GM19452 (cell line): ENCODE measurements at regions not wholly inside any gene's neighbourhood (a gene's known extent, or its start where the extent isn't known, plus 50 kb on each side); places are given as distances from the start of the nearest gene placed in this dataset.
"Not testable (repeated sequence)": the region's sequence is repeated elsewhere in the genome, so short reads cannot be mapped to it uniquely, and the experiment has no call there.

Experiments
- ATAC-seq: cut with Tn5 transposase; IDR thresholded peaks from one replicate; pipeline ENCODE4 v1.9.1; 2021; ENCODE audit not compliant: unreplicated experiment

- no peak for ATAC-seq
Measured at GRCh38 chr14:84959851-84960520, 570.0 kb upstream of the FLRT2 start.

GRCh38 chr14:84961637-84962036 is 568.3 kb upstream of the FLRT2 start:
- no peak for ATAC-seq

GRCh38 chr14:84963518-84963917 is 566.4 kb upstream of the FLRT2 start:
- no peak for ATAC-seq

- ATAC-seq = no peak
Measured at GRCh38 chr14:84965279-84965678, 564.7 kb upstream of the FLRT2 start.

- ATAC-seq = no peak
Measured at GRCh38 chr14:84969501-84969900, 560.4 kb upstream of the FLRT2 start.

- ATAC-seq = no peak
Measured at GRCh38 chr14:84975241-84975902, 554.6 kb upstream of the FLRT2 start.

- no peak for ATAC-seq
Measured at GRCh38 chr14:84976805-84977204, 553.1 kb upstream of the FLRT2 start.

- ATAC-seq = no peak
Measured at GRCh38 chr14:84987042-84987441, 542.9 kb upstream of the FLRT2 start.

- ATAC-seq = no peak
Measured at GRCh38 chr14:84988357-84988756, 541.6 kb upstream of the FLRT2 start.

GRCh38 chr14:84991021-84991420 is 538.9 kb upstream of the FLRT2 start:
- ATAC-seq = no peak

GRCh38 chr14:84998216-84998615 is 531.7 kb upstream of the FLRT2 start:
- no peak for ATAC-seq

- ATAC-seq = no peak
Measured at GRCh38 chr14:85002846-85003245, 527.1 kb upstream of the FLRT2 start.

- no peak for ATAC-seq
Measured at GRCh38 chr14:85003805-85004204, 526.1 kb upstream of the FLRT2 start.

GRCh38 chr14:85009506-85009905 is 520.4 kb upstream of the FLRT2 start:
- no peak for ATAC-seq

- no peak for ATAC-seq
Measured at GRCh38 chr14:85010186-85010585, 519.8 kb upstream of the FLRT2 start.

GRCh38 chr14:85016496-85016895 is 513.4 kb upstream of the FLRT2 start:
- no peak for ATAC-seq

GRCh38 chr14:85023866-85024265 is 506.1 kb upstream of the FLRT2 start:
- not testable (repeated sequence) for ATAC-seq

GRCh38 chr14:85024931-85025330 is 505.0 kb upstream of the FLRT2 start:
- ATAC-seq = no peak

- no peak for ATAC-seq
Measured at GRCh38 chr14:85027681-85028370, 502.1 kb upstream of the FLRT2 start.

GRCh38 chr14:85037411-85037810 is 492.5 kb upstream of the FLRT2 start:
- no peak for ATAC-seq

- ATAC-seq = no peak
Measured at GRCh38 chr14:85038526-85039352, 491.2 kb upstream of the FLRT2 start.

- ATAC-seq = no peak
Measured at GRCh38 chr14:85039353-85039626, 490.7 kb upstream of the FLRT2 start.
